NCI-H1417 (cell line): ENCODE measurements at regions not wholly inside any gene's neighbourhood (a gene's known extent, or its start where the extent isn't known, plus 50 kb on each side); places are given as distances from the start of the nearest gene placed in this dataset.
A peak's percentile ranks its signal among the peaks of the same experiment; 100 is the strongest.

Source experiments
- DNase-seq, 3 experiments: peaks; one replicate each; lab custom pipeline; 2025; lab: John Stamatoyannopoulos, UW

GRCh38 chr14:87529081-87529480 lies 463.9 kb downstream of the GALC start:
- DNase-seq: peak; percentile 8 to 29 (median 13)

- peak in 1 of 3 experiments; percentile 15 for DNase-seq
These were observed 466.3 kb downstream of the GALC start for GRCh38 chr14:87526731-87527130.

GRCh38 chr14:87524011-87524410 lies 469.0 kb downstream of the GALC start:
- no peak for DNase-seq

- DNase-seq: peak in 2 of 3 experiments; percentile 19 to 68
These were observed 470.4 kb downstream of the GALC start for GRCh38 chr14:87522575-87522974.

- DNase-seq: no peak
These were observed 484.6 kb downstream of the GALC start for GRCh38 chr14:87508333-87508732.

GRCh38 chr14:87503711-87504110 lies 489.3 kb downstream of the GALC start:
- peak in 1 of 3 experiments; percentile 40 for DNase-seq

GRCh38 chr14:87497301-87497700 lies 495.7 kb downstream of the GALC start:
- no peak for DNase-seq

- peak in 1 of 3 experiments; percentile 6 for DNase-seq
These were observed 499.0 kb downstream of the GALC start for GRCh38 chr14:87494010-87494409.

GRCh38 chr14:87492561-87492960 lies 500.4 kb downstream of the GALC start:
- no peak for DNase-seq

GRCh38 chr14:87491816-87492215 lies 501.2 kb downstream of the GALC start:
- no peak for DNase-seq

GRCh38 chr14:87489196-87489819 lies 503.7 kb downstream of the GALC start:
- no peak for DNase-seq

GRCh38 chr14:87483271-87484260 lies 509.4 kb downstream of the GALC start:
- DNase-seq: no peak

- DNase-seq: no peak
These were observed 524.5 kb downstream of the GALC start for GRCh38 chr14:87468531-87468930.

- DNase-seq: no peak
These were observed 525.4 kb downstream of the GALC start for GRCh38 chr14:87467578-87467977.

GRCh38 chr14:87465770-87466169 lies 527.2 kb downstream of the GALC start:
- no peak for DNase-seq

GRCh38 chr14:87461704-87462103 lies 531.3 kb downstream of the GALC start:
- peak; percentile 46 to 90 (median 48) for DNase-seq

- DNase-seq: no peak
These were observed 535.3 kb downstream of the GALC start for GRCh38 chr14:87457720-87458119.

- DNase-seq: no peak
These were observed 542.8 kb downstream of the GALC start for GRCh38 chr14:87450193-87450592.

- no peak for DNase-seq
These were observed 544.0 kb downstream of the GALC start for GRCh38 chr14:87449016-87449415.

GRCh38 chr14:87443787-87444186 lies 549.2 kb downstream of the GALC start:
- DNase-seq: no peak

- no peak for DNase-seq
These were observed 549.9 kb downstream of the GALC start for GRCh38 chr14:87443039-87443438.

GRCh38 chr14:87437158-87437557 lies 555.8 kb downstream of the GALC start:
- DNase-seq: no peak

- peak in 2 of 3 experiments; percentile 18 to 80 for DNase-seq
These were observed 558.3 kb downstream of the GALC start for GRCh38 chr14:87434680-87435079.
